ENCODE measurements at regions not wholly inside any gene's neighbourhood (a gene's known extent, or its start where the extent isn't known, plus 50 kb on each side); places are given as distances from the start of the nearest gene placed in this dataset.

GRCh38 chr4:136763919-136764318, 768.4 kb downstream of the PCDH18 start:
- Histone ChIP-seq H3K36me3 (ENCODE audit: control insufficient read depth, insufficient read depth, low read length) (no peaks in the 10 kb centered on the region), H3K4me3 (ENCODE audit: low read depth in 2 of 2, low read length in 2 of 2) (no peak overlapping the region), H3K27ac (ENCODE audit: low read length) (no peak overlapping the region), H3K4me1 (ENCODE audit: control insufficient read depth, insufficient read depth, low read length) (no peaks in the 10 kb centered on the region), H3K9me3 (ENCODE audit: control insufficient read depth, insufficient read depth, low read depth, low read length) (no peaks in the 10 kb centered on the region), H3K27me3 (ENCODE audit: control insufficient read depth, insufficient read depth, low read length) (no peaks in the 10 kb centered on the region)
- in situ Hi-C loops (cut with HindIII; ENCODE audit: low pct_unique_long_range_greater_than_20kb, low sequenced_read_pairs): no loop called here
- CTCF ChIA-PET: no interaction called here
- POLR2A ChIA-PET: no interaction called here
- intact Hi-C loops (cut with micrococcal nuclease; ENCODE audit: unreplicated experiment): no loop called here
- DNase-seq (ENCODE audit: low read depth, low spot score) (no peak), ATAC-seq (no peak)
- TF ChIP-seq SIN3A (IDR thresholded peaks at IDR 0.05; ENCODE audit: borderline replicate concordance, insufficient read depth, low read depth, low read length) (no peak), REST (IDR thresholded peaks at IDR 0.05; ENCODE audit: insufficient read depth in 1 of 2, low read depth in 2 of 2, low read length in 1 of 2) (no peak), TCF7L2 (IDR thresholded peaks at IDR 0.05; ENCODE audit: low read depth, low read length) (no peak), POLR2AphosphoS5 (IDR thresholded peaks at IDR 0.05; ENCODE audit: low read depth, low read length) (no peak)
- TF ChIP-seq, protein P1, sequence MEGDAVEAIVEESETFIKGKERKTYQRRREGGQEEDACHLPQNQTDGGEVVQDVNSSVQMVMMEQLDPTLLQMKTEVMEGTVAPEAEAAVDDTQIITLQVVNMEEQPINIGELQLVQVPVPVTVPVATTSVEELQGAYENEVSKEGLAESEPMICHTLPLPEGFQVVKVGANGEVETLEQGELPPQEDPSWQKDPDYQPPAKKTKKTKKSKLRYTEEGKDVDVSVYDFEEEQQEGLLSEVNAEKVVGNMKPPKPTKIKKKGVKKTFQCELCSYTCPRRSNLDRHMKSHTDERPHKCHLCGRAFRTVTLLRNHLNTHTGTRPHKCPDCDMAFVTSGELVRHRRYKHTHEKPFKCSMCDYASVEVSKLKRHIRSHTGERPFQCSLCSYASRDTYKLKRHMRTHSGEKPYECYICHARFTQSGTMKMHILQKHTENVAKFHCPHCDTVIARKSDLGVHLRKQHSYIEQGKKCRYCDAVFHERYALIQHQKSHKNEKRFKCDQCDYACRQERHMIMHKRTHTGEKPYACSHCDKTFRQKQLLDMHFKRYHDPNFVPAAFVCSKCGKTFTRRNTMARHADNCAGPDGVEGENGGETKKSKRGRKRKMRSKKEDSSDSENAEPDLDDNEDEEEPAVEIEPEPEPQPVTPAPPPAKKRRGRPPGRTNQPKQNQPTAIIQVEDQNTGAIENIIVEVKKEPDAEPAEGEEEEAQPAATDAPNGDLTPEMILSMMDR (IDR thresholded peaks at IDR 0.05): no peak
- BruUV-seq (replicated peaks): no TSS peak

DNA sequence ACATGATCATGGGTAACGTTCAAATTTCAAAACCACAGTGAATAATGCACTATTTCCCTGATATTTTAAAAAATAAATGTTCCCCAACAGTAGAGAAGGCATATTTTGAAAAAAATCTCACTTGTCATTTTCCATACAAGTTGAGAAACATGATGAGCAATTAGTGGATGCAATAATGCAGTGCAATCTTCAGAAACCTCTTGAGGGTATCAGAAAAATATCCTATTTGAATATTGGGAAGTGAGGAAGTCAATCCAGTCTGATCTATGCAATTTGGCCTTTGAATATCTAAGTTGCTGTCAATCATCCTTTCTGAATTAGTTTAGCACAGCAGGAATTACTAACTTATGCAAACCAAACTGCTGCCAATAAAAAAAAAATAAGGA, 776.8 kb downstream of the PCDH18 start:
- Histone ChIP-seq H3K27ac (ENCODE audit: low read length) (no peak overlapping the region), H3K36me3 (ENCODE audit: control insufficient read depth, insufficient read depth, low read length) (no peaks in the 10 kb centered on the region), H3K4me3 (ENCODE audit: low read depth in 2 of 2, low read length in 2 of 2) (no peak overlapping the region), H3K9me3 (ENCODE audit: control insufficient read depth, insufficient read depth, low read depth, low read length) (no peaks in the 10 kb centered on the region), H3K4me1 (ENCODE audit: control insufficient read depth, insufficient read depth, low read length) (no peaks in the 10 kb centered on the region), H3K27me3 (ENCODE audit: control insufficient read depth, insufficient read depth, low read length) (no peaks in the 10 kb centered on the region)
- ChIA-PET POLR2A (no interaction called here), CTCF (no interaction called here)
- in situ Hi-C loops (cut with HindIII; ENCODE audit: low pct_unique_long_range_greater_than_20kb, low sequenced_read_pairs): no loop called here
- no peak for TF ChIP-seq TCF7L2 (IDR thresholded peaks at IDR 0.05; ENCODE audit: low read depth, low read length)
- TF ChIP-seq SIN3A (IDR thresholded peaks at IDR 0.05; ENCODE audit: borderline replicate concordance, insufficient read depth, low read depth, low read length): no peak
- TF ChIP-seq POLR2AphosphoS5 (IDR thresholded peaks at IDR 0.05; ENCODE audit: low read depth, low read length): no peak
- no peak for TF ChIP-seq REST (IDR thresholded peaks at IDR 0.05; ENCODE audit: insufficient read depth in 1 of 2, low read depth in 2 of 2, low read length in 1 of 2)
- TF ChIP-seq, protein P1 (IDR thresholded peaks at IDR 0.05): no peak
- no peak for ATAC-seq
- no TSS peak for BruUV-seq (replicated peaks)
- intact Hi-C loops (cut with micrococcal nuclease; ENCODE audit: unreplicated experiment): no loop called here
- no peak for DNase-seq (ENCODE audit: low read depth, low spot score)

All from Panc1 (cell line).